ENCODE measurements at regions not wholly inside any gene's neighbourhood (a gene's known extent, or its start where the extent isn't known, plus 50 kb on each side); places are given as distances from the start of the nearest gene placed in this dataset.

DNA sequence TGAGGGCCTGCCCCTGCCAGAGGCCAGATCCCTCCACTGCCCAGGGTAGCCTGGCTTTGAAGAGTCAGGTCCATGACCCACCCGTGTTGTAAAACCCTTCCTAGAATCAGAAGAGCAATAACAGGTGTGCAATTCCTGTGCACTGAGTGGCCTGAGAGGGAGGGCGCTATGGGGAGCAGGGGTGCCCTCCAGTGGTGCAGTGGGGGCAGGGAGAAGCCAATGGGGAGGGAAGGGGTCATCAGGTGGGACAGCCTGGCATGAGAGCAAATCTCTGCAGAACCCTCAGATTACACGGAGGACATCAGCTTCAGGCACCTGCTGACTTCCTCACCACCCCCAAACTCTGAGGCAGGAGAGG lies 72.9 kb upstream of the ZNF469 start:
- Mint-ChIP-seq H3K4me1 (no peaks in the 10 kb centered on the region), H3K4me3 (no peak overlapping the region), H3K27me3 (ENCODE audit: low read depth) (no peaks in the 10 kb centered on the region; the same call in 1 of the 2 replicates), H3K36me3 (peaks cover 20% of the 10 kb centered on the region), H3K9me3 (peaks cover 57% of the 10 kb centered on the region), H3K27ac (no peak overlapping the region)
- TF ChIP-seq, protein P1, sequence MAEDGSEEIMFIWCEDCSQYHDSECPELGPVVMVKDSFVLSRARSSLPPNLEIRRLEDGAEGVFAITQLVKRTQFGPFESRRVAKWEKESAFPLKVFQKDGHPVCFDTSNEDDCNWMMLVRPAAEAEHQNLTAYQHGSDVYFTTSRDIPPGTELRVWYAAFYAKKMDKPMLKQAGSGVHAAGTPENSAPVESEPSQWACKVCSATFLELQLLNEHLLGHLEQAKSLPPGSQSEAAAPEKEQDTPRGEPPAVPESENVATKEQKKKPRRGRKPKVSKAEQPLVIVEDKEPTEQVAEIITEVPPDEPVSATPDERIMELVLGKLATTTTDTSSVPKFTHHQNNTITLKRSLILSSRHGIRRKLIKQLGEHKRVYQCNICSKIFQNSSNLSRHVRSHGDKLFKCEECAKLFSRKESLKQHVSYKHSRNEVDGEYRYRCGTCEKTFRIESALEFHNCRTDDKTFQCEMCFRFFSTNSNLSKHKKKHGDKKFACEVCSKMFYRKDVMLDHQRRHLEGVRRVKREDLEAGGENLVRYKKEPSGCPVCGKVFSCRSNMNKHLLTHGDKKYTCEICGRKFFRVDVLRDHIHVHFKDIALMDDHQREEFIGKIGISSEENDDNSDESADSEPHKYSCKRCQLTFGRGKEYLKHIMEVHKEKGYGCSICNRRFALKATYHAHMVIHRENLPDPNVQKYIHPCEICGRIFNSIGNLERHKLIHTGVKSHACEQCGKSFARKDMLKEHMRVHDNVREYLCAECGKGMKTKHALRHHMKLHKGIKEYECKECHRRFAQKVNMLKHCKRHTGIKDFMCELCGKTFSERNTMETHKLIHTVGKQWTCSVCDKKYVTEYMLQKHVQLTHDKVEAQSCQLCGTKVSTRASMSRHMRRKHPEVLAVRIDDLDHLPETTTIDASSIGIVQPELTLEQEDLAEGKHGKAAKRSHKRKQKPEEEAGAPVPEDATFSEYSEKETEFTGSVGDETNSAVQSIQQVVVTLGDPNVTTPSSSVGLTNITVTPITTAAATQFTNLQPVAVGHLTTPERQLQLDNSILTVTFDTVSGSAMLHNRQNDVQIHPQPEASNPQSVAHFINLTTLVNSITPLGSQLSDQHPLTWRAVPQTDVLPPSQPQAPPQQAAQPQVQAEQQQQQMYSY (CRISPR knock-in tag; IDR thresholded peaks at IDR 0.05), result no peak
- TF ChIP-seq OVOL2 (CRISPR knock-in tag; IDR thresholded peaks at IDR 0.05; ENCODE audit: borderline replicate concordance) (no peak), GTF2I (CRISPR knock-in tag; conservative IDR thresholded peaks at IDR 0.05) (no peak), JUN (CRISPR knock-in tag; IDR thresholded peaks at IDR 0.05) (no peak), CREB1 (CRISPR knock-in tag; IDR thresholded peaks at IDR 0.05) (no peak), ETV6 (CRISPR knock-in tag; IDR thresholded peaks at IDR 0.05) (no peak), TEAD4 (CRISPR knock-in tag; IDR thresholded peaks at IDR 0.05) (no peak), ELF4 (CRISPR knock-in tag; IDR thresholded peaks at IDR 0.05; ENCODE audit: low read depth) (no peak), MYBL2 (CRISPR knock-in tag; IDR thresholded peaks at IDR 0.05) (no peak), FOXJ3 (CRISPR knock-in tag; IDR thresholded peaks at IDR 0.05; ENCODE audit: borderline replicate concordance) (no peak)
- TF ChIP-seq, protein P2, sequence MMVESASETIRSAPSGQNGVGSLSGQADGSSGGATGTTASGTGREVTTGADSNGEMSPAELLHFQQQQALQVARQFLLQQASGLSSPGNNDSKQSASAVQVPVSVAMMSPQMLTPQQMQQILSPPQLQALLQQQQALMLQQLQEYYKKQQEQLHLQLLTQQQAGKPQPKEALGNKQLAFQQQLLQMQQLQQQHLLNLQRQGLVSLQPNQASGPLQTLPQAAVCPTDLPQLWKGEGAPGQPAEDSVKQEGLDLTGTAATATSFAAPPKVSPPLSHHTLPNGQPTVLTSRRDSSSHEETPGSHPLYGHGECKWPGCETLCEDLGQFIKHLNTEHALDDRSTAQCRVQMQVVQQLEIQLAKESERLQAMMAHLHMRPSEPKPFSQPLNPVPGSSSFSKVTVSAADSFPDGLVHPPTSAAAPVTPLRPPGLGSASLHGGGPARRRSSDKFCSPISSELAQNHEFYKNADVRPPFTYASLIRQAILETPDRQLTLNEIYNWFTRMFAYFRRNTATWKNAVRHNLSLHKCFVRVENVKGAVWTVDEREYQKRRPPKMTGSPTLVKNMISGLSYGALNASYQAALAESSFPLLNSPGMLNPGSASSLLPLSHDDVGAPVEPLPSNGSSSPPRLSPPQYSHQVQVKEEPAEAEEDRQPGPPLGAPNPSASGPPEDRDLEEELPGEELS (CRISPR knock-in tag; IDR thresholded peaks at IDR 0.05), result no peak
- TF ChIP-seq, protein P3, sequence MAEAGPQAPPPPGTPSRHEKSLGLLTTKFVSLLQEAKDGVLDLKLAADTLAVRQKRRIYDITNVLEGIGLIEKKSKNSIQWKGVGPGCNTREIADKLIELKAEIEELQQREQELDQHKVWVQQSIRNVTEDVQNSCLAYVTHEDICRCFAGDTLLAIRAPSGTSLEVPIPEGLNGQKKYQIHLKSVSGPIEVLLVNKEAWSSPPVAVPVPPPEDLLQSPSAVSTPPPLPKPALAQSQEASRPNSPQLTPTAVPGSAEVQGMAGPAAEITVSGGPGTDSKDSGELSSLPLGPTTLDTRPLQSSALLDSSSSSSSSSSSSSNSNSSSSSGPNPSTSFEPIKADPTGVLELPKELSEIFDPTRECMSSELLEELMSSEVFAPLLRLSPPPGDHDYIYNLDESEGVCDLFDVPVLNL (CRISPR knock-in tag; IDR thresholded peaks at IDR 0.05; ENCODE audit: borderline replicate concordance, low read depth), result no peak
- TF ChIP-seq, protein P4, sequence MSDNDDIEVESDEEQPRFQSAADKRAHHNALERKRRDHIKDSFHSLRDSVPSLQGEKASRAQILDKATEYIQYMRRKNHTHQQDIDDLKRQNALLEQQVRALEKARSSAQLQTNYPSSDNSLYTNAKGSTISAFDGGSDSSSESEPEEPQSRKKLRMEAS (CRISPR knock-in tag; IDR thresholded peaks at IDR 0.05), result no peak
- TF ChIP-seq, protein P5, sequence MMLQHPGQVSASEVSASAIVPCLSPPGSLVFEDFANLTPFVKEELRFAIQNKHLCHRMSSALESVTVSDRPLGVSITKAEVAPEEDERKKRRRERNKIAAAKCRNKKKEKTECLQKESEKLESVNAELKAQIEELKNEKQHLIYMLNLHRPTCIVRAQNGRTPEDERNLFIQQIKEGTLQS (CRISPR knock-in tag; conservative IDR thresholded peaks at IDR 0.05), result no peak
- TF ChIP-seq, protein P6, sequence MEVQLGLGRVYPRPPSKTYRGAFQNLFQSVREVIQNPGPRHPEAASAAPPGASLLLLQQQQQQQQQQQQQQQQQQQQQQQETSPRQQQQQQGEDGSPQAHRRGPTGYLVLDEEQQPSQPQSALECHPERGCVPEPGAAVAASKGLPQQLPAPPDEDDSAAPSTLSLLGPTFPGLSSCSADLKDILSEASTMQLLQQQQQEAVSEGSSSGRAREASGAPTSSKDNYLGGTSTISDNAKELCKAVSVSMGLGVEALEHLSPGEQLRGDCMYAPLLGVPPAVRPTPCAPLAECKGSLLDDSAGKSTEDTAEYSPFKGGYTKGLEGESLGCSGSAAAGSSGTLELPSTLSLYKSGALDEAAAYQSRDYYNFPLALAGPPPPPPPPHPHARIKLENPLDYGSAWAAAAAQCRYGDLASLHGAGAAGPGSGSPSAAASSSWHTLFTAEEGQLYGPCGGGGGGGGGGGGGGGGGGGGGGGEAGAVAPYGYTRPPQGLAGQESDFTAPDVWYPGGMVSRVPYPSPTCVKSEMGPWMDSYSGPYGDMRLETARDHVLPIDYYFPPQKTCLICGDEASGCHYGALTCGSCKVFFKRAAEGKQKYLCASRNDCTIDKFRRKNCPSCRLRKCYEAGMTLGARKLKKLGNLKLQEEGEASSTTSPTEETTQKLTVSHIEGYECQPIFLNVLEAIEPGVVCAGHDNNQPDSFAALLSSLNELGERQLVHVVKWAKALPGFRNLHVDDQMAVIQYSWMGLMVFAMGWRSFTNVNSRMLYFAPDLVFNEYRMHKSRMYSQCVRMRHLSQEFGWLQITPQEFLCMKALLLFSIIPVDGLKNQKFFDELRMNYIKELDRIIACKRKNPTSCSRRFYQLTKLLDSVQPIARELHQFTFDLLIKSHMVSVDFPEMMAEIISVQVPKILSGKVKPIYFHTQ (CRISPR knock-in tag; IDR thresholded peaks at IDR 0.05), result no peak
- TF ChIP-seq, protein P7, sequence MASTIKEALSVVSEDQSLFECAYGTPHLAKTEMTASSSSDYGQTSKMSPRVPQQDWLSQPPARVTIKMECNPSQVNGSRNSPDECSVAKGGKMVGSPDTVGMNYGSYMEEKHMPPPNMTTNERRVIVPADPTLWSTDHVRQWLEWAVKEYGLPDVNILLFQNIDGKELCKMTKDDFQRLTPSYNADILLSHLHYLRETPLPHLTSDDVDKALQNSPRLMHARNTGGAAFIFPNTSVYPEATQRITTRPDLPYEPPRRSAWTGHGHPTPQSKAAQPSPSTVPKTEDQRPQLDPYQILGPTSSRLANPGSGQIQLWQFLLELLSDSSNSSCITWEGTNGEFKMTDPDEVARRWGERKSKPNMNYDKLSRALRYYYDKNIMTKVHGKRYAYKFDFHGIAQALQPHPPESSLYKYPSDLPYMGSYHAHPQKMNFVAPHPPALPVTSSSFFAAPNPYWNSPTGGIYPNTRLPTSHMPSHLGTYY (CRISPR knock-in tag; IDR thresholded peaks at IDR 0.05), result no peak
- TF ChIP-seq, protein P8, sequence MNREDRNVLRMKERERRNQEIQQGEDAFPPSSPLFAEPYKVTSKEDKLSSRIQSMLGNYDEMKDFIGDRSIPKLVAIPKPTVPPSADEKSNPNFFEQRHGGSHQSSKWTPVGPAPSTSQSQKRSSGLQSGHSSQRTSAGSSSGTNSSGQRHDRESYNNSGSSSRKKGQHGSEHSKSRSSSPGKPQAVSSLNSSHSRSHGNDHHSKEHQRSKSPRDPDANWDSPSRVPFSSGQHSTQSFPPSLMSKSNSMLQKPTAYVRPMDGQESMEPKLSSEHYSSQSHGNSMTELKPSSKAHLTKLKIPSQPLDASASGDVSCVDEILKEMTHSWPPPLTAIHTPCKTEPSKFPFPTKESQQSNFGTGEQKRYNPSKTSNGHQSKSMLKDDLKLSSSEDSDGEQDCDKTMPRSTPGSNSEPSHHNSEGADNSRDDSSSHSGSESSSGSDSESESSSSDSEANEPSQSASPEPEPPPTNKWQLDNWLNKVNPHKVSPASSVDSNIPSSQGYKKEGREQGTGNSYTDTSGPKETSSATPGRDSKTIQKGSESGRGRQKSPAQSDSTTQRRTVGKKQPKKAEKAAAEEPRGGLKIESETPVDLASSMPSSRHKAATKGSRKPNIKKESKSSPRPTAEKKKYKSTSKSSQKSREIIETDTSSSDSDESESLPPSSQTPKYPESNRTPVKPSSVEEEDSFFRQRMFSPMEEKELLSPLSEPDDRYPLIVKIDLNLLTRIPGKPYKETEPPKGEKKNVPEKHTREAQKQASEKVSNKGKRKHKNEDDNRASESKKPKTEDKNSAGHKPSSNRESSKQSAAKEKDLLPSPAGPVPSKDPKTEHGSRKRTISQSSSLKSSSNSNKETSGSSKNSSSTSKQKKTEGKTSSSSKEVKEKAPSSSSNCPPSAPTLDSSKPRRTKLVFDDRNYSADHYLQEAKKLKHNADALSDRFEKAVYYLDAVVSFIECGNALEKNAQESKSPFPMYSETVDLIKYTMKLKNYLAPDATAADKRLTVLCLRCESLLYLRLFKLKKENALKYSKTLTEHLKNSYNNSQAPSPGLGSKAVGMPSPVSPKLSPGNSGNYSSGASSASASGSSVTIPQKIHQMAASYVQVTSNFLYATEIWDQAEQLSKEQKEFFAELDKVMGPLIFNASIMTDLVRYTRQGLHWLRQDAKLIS (CRISPR knock-in tag; IDR thresholded peaks at IDR 0.05; ENCODE audit: borderline replicate concordance), result no peak
- ChIA-PET POLR2A (no interaction called here), CTCF (interaction anchor here (0.5 to 0.7 kb wide), 2 partner anchors 128 to 437 kb away, joined by 3 to 4 read pairs; no protein-coding TSS in a partner anchor)
- peak; percentile 36 for ATAC-seq
- DNase-seq (ENCODE audit: low spot score), result peak; percentile 39

All from WTC11 (cell line).